ENCODE measurements at regions not wholly inside any gene's neighbourhood (a gene's known extent, or its start where the extent isn't known, plus 50 kb on each side); places are given as distances from the start of the nearest gene placed in this dataset.

DNA sequence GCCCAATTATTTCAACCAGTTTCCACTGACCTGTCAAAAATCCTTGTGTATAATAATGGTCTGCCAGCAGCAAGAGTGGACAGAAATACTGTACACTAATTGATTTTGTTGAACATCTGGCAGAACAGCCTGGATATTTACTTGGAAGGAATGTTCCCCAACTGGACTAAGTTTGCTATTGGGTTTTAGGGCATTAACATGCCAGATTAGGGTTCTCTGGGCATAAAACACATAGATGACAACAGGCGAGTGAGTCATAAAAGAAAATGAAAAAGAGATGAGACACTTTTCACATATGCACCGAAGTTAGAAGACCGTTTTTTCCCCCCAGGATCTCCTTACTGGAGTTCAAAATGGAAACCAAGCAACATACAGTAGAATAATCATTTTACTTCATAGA lies 236.3 kb upstream of the NAV3 start:
- H4K20me1 ChIP-seq (ENCODE audit: insufficient read depth, low read length), result no peaks in the 10 kb centered on the region
- H3K9ac ChIP-seq (ENCODE audit: low read length), result no peak overlapping the region
- no peak for FAIRE-seq
- no peak overlapping the region for H3K27ac Mint-ChIP-seq (ENCODE audit: unreplicated experiment)
- H3K36me3 ChIP-seq (ENCODE audit: insufficient read depth, low read length), result no peaks in the 10 kb centered on the region
- no peaks in the 10 kb centered on the region for H3K9me3 Mint-ChIP-seq (ENCODE audit: unreplicated experiment)
- H3K27me3 Mint-ChIP-seq (ENCODE audit: low read depth, unreplicated experiment), result no peaks in the 10 kb centered on the region
- no peaks in the 10 kb centered on the region for H3K4me1 ChIP-seq (ENCODE audit: insufficient read depth, low read length)
- no peak for DNase-seq (ENCODE audit: low read depth)
- TF ChIP-seq, protein P1, sequence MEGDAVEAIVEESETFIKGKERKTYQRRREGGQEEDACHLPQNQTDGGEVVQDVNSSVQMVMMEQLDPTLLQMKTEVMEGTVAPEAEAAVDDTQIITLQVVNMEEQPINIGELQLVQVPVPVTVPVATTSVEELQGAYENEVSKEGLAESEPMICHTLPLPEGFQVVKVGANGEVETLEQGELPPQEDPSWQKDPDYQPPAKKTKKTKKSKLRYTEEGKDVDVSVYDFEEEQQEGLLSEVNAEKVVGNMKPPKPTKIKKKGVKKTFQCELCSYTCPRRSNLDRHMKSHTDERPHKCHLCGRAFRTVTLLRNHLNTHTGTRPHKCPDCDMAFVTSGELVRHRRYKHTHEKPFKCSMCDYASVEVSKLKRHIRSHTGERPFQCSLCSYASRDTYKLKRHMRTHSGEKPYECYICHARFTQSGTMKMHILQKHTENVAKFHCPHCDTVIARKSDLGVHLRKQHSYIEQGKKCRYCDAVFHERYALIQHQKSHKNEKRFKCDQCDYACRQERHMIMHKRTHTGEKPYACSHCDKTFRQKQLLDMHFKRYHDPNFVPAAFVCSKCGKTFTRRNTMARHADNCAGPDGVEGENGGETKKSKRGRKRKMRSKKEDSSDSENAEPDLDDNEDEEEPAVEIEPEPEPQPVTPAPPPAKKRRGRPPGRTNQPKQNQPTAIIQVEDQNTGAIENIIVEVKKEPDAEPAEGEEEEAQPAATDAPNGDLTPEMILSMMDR (IDR thresholded peaks at IDR 0.05; ENCODE audit: insufficient read depth, low read depth, low read length), result no peak
- no peak for TF ChIP-seq EZH2 (IDR thresholded peaks at IDR 0.05; ENCODE audit: insufficient read depth, low read length)
- H3K4me1 Mint-ChIP-seq (ENCODE audit: low read depth, unreplicated experiment), result no peaks in the 10 kb centered on the region
- H3K27ac ChIP-seq (ENCODE audit: low read depth, low read length), result no peak overlapping the region
- no peak overlapping the region for H3K4me2 ChIP-seq (ENCODE audit: low read length)
- H3K79me2 ChIP-seq (ENCODE audit: insufficient read depth, low read length), result no peaks in the 10 kb centered on the region
- H3K4me3 Mint-ChIP-seq (ENCODE audit: unreplicated experiment), result no peak overlapping the region
- no peaks in the 10 kb centered on the region for H3K36me3 Mint-ChIP-seq (ENCODE audit: low read depth, unreplicated experiment)
- H3K4me3 ChIP-seq (ENCODE audit: insufficient read depth, low read depth, low read length), result no peak overlapping the region
- H3K27me3 ChIP-seq (ENCODE audit: insufficient read depth, low read length), result no peaks in the 10 kb centered on the region
- no peak overlapping the region for H2AFZ ChIP-seq (ENCODE audit: low read depth, low read length)
- no peaks in the 10 kb centered on the region for H3K9me3 ChIP-seq (ENCODE audit: insufficient read depth, low read depth, low read length)

DNA sequence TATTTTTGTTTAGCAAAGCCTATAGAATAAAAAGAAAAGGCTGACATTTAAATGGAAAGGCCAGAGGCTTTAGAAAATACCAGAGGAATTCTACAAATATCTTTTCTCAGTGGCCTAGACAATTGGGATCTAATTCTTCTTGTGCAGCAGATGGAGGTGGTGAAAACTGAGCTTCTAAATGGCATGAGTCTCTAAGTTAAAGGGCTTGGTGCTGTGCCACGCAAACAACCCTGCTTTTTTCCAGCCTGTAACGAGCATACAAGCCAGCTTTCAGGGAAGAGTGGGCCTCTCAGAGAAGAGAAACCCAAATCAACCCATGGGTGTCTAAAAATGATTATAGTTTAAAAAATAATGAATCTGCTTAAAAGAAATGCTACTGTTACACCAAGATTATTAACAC lies 237.9 kb upstream of the NAV3 start:
- Mint-ChIP-seq H3K27ac (ENCODE audit: unreplicated experiment) (no peak overlapping the region), H3K27me3 (ENCODE audit: low read depth, unreplicated experiment) (no peaks in the 10 kb centered on the region), H3K36me3 (ENCODE audit: low read depth, unreplicated experiment) (no peaks in the 10 kb centered on the region), H3K4me1 (ENCODE audit: low read depth, unreplicated experiment) (no peaks in the 10 kb centered on the region), H3K4me3 (ENCODE audit: unreplicated experiment) (no peak overlapping the region), H3K9me3 (ENCODE audit: unreplicated experiment) (no peaks in the 10 kb centered on the region)
- no peak overlapping the region for H2AFZ ChIP-seq (ENCODE audit: low read depth, low read length)
- H3K36me3 ChIP-seq (ENCODE audit: insufficient read depth, low read length), result no peaks in the 10 kb centered on the region
- DNase-seq (ENCODE audit: low read depth), result no peak
- no peaks in the 10 kb centered on the region for H4K20me1 ChIP-seq (ENCODE audit: insufficient read depth, low read length)
- no peak overlapping the region for H3K27ac ChIP-seq (ENCODE audit: low read depth, low read length)
- no peaks in the 10 kb centered on the region for H3K9me3 ChIP-seq (ENCODE audit: insufficient read depth, low read depth, low read length)
- no peaks in the 10 kb centered on the region for H3K79me2 ChIP-seq (ENCODE audit: insufficient read depth, low read length)
- FAIRE-seq, result no peak
- H3K4me3 ChIP-seq (ENCODE audit: insufficient read depth, low read depth, low read length), result no peak overlapping the region
- no peaks in the 10 kb centered on the region for H3K4me1 ChIP-seq (ENCODE audit: insufficient read depth, low read length)
- TF ChIP-seq EZH2 (IDR thresholded peaks at IDR 0.05; ENCODE audit: insufficient read depth, low read length), result no peak
- TF ChIP-seq, protein P1 (IDR thresholded peaks at IDR 0.05; ENCODE audit: insufficient read depth, low read depth, low read length), result no peak
- no peak overlapping the region for H3K4me2 ChIP-seq (ENCODE audit: low read length)
- H3K27me3 ChIP-seq (ENCODE audit: insufficient read depth, low read length), result no peaks in the 10 kb centered on the region
- no peak overlapping the region for H3K9ac ChIP-seq (ENCODE audit: low read length)

DNA sequence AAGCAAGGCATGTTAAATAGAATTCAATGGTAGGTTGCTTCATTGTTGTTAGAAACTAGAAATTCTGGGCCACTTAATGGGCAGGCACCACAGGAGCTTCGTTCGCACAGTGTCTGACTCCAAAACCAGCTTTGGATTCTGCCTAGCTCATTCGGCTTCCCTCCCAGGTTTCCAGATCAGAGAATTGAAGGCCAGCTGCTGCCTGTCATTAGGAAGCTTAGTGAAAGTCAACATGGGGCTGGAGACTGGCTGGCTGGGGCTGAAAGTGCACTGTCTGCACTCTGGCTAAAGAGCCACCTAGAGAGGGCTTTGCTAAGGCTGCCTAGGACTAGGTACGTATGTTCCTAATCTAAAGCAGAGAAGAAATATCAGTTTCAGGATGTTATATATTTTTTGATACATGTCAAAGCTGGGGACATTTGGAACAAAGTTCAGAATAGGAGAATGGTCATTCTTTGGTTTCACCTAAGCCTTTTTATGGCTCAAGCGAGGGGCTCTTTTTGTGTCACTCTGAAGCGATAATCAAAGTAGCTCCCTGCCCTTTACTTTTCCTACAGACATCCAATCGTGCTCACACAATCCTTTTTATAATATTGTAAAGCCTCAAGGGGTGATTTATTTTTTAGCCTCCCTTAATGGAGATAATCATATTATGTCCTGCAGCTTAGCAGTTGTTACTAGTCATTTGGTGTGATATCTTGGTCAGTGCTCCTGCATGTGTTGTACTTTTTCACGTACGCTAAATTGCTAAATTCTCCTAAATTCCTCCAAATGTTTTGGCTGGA lies 238.5 kb upstream of the NAV3 start:
- Mint-ChIP-seq H3K4me3 (ENCODE audit: unreplicated experiment) (no peak overlapping the region), H3K27ac (ENCODE audit: unreplicated experiment) (no peak overlapping the region), H3K4me1 (ENCODE audit: low read depth, unreplicated experiment) (no peaks in the 10 kb centered on the region), H3K36me3 (ENCODE audit: low read depth, unreplicated experiment) (no peaks in the 10 kb centered on the region), H3K9me3 (ENCODE audit: unreplicated experiment) (no peaks in the 10 kb centered on the region), H3K27me3 (ENCODE audit: low read depth, unreplicated experiment) (no peaks in the 10 kb centered on the region)
- no peak for TF ChIP-seq EZH2 (IDR thresholded peaks at IDR 0.05; ENCODE audit: insufficient read depth, low read length)
- TF ChIP-seq, protein P1 (IDR thresholded peaks at IDR 0.05; ENCODE audit: insufficient read depth, low read depth, low read length), result no peak
- no peaks in the 10 kb centered on the region for H4K20me1 ChIP-seq (ENCODE audit: insufficient read depth, low read length)
- no peak overlapping the region for H3K4me2 ChIP-seq (ENCODE audit: low read length)
- no peaks in the 10 kb centered on the region for H3K36me3 ChIP-seq (ENCODE audit: insufficient read depth, low read length)
- no peaks in the 10 kb centered on the region for H3K79me2 ChIP-seq (ENCODE audit: insufficient read depth, low read length)
- H3K4me3 ChIP-seq (ENCODE audit: insufficient read depth, low read depth, low read length), result no peak overlapping the region
- DNase-seq (ENCODE audit: low read depth) (no peak), FAIRE-seq (no peak)
- H3K9me3 ChIP-seq (ENCODE audit: insufficient read depth, low read depth, low read length), result no peaks in the 10 kb centered on the region
- no peak overlapping the region for H2AFZ ChIP-seq (ENCODE audit: low read depth, low read length)
- H3K27me3 ChIP-seq (ENCODE audit: insufficient read depth, low read length), result no peaks in the 10 kb centered on the region
- no peak overlapping the region for H3K27ac ChIP-seq (ENCODE audit: low read depth, low read length)
- no peak overlapping the region for H3K9ac ChIP-seq (ENCODE audit: low read length)
- H3K4me1 ChIP-seq (ENCODE audit: insufficient read depth, low read length), result no peaks in the 10 kb centered on the region

All from astrocyte (in vitro differentiated cells and primary cell).